ENCODE measurements at regions not wholly inside any gene's neighbourhood (a gene's known extent, or its start where the extent isn't known, plus 50 kb on each side); places are given as distances from the start of the nearest gene placed in this dataset.

- Histone ChIP-seq H3K36me3 (ENCODE audit: insufficient read depth, low read length) (no peaks in the 10 kb centered on the region), H2AFZ (ENCODE audit: low read length) (no peak overlapping the region), H3K79me2 (ENCODE audit: insufficient read depth, low read length) (no peaks in the 10 kb centered on the region), H3F3A (ENCODE audit: insufficient read depth, low read length) (no peaks in the 10 kb centered on the region), H3K4me2 (ENCODE audit: low read length) (no peak overlapping the region), H3K27me3 (ENCODE audit: insufficient read depth, low read length) (no peaks in the 10 kb centered on the region), H3K27ac (ENCODE audit: low read depth, low read length, poor library complexity, severe bottlenecking) (no peak overlapping the region), H3K9ac (ENCODE audit: low read length) (no peak overlapping the region), H3K4me1 (ENCODE audit: insufficient read depth, low read length, severe bottlenecking) (no peaks in the 10 kb centered on the region), H3K9me3 (ENCODE audit: low read length) (no peaks in the 10 kb centered on the region), H4K20me1 (ENCODE audit: insufficient read depth, low read length) (no peaks in the 10 kb centered on the region), H3K4me3 (ENCODE audit: low read depth, low read length, poor library complexity, severe bottlenecking) (no peak overlapping the region), H3K9me2 (ENCODE audit: low read depth, low read length) (no peaks in the 10 kb centered on the region)
- TF ChIP-seq CTCF (IDR thresholded peaks at IDR 0.05; ENCODE audit: low read length) (no peak), EZH2 (IDR thresholded peaks at IDR 0.05; ENCODE audit: borderline replicate concordance, low read length) (no peak)
Measured at GRCh38 chr10:53115660-53116059, 343.1 kb upstream of the MBL2 start.

GRCh38 chr10:53111529-53111928 lies 338.9 kb upstream of the MBL2 start:
- Histone ChIP-seq H3K4me2 (ENCODE audit: low read length) (no peak overlapping the region; the same call in 1 of the 2 replicates), H3K36me3 (ENCODE audit: insufficient read depth, low read length) (no peaks in the 10 kb centered on the region), H3K79me2 (ENCODE audit: insufficient read depth, low read length) (no peaks in the 10 kb centered on the region), H3K4me3 (ENCODE audit: low read depth, low read length, poor library complexity, severe bottlenecking) (no peak overlapping the region), H3K9me2 (ENCODE audit: low read depth, low read length) (no peaks in the 10 kb centered on the region), H3K9ac (ENCODE audit: low read length) (no peak overlapping the region), H3K27me3 (ENCODE audit: insufficient read depth, low read length) (no peaks in the 10 kb centered on the region), H4K20me1 (ENCODE audit: insufficient read depth, low read length) (no peaks in the 10 kb centered on the region), H3K9me3 (ENCODE audit: low read length) (no peaks in the 10 kb centered on the region), H2AFZ (ENCODE audit: low read length) (no peak overlapping the region), H3K4me1 (ENCODE audit: insufficient read depth, low read length, severe bottlenecking) (no peaks in the 10 kb centered on the region), H3K27ac (ENCODE audit: low read depth, low read length, poor library complexity, severe bottlenecking) (no peak overlapping the region), H3F3A (ENCODE audit: insufficient read depth, low read length) (no peaks in the 10 kb centered on the region)
- TF ChIP-seq CTCF (IDR thresholded peaks at IDR 0.05; ENCODE audit: low read length) = no peak
- TF ChIP-seq EZH2 (IDR thresholded peaks at IDR 0.05; ENCODE audit: borderline replicate concordance, low read length) = no peak

- H3K9ac ChIP-seq (ENCODE audit: low read length) = no peak overlapping the region
- H3F3A ChIP-seq (ENCODE audit: insufficient read depth, low read length) = no peaks in the 10 kb centered on the region
- H3K4me3 ChIP-seq (ENCODE audit: low read depth, low read length, poor library complexity, severe bottlenecking) = no peak overlapping the region
- no peak overlapping the region for H3K27ac ChIP-seq (ENCODE audit: low read depth, low read length, poor library complexity, severe bottlenecking)
- H4K20me1 ChIP-seq (ENCODE audit: insufficient read depth, low read length) = no peaks in the 10 kb centered on the region
- H2AFZ ChIP-seq (ENCODE audit: low read length) = no peak overlapping the region
- no peaks in the 10 kb centered on the region for H3K27me3 ChIP-seq (ENCODE audit: insufficient read depth, low read length)
- H3K4me2 ChIP-seq (ENCODE audit: low read length) = no peak overlapping the region
- H3K9me3 ChIP-seq (ENCODE audit: low read length) = no peaks in the 10 kb centered on the region
- no peaks in the 10 kb centered on the region for H3K9me2 ChIP-seq (ENCODE audit: low read depth, low read length)
- no peaks in the 10 kb centered on the region for H3K79me2 ChIP-seq (ENCODE audit: insufficient read depth, low read length)
- no peak for TF ChIP-seq EZH2 (IDR thresholded peaks at IDR 0.05; ENCODE audit: borderline replicate concordance, low read length)
- TF ChIP-seq CTCF (IDR thresholded peaks at IDR 0.05; ENCODE audit: low read length) = no peak
- no peaks in the 10 kb centered on the region for H3K36me3 ChIP-seq (ENCODE audit: insufficient read depth, low read length)
- H3K4me1 ChIP-seq (ENCODE audit: insufficient read depth, low read length, severe bottlenecking) = no peaks in the 10 kb centered on the region
Measured at GRCh38 chr10:53109320-53109719, 336.7 kb upstream of the MBL2 start.

All from OCI-LY1 (cell line).